NCI-H1694 treated with DMSO at 0.1 percent for 48 hours (cell line): ENCODE measurements at regions not wholly inside any gene's neighbourhood (a gene's known extent, or its start where the extent isn't known, plus 50 kb on each side); places are given as distances from the start of the nearest gene placed in this dataset.

ENCODE experiments used
- DNase-seq: peaks from one replicate; lab custom pipeline; 2025; lab: John Stamatoyannopoulos, UW

- DNase-seq, result no peak
These were observed 309.8 kb downstream of the IRX2 start for GRCh38 chr5:2441495-2442180.

- DNase-seq, result no peak
These were observed 311.9 kb downstream of the IRX2 start for GRCh38 chr5:2439608-2440007.

GRCh38 chr5:2433086-2433485, 318.4 kb downstream of the IRX2 start:
- DNase-seq, result no peak

GRCh38 chr5:2432076-2432920, 319.2 kb downstream of the IRX2 start:
- no peak for DNase-seq

GRCh38 chr5:2430606-2431005, 320.9 kb downstream of the IRX2 start:
- DNase-seq, result peak; percentile 98

GRCh38 chr5:2427983-2428382, 323.5 kb downstream of the IRX2 start:
- no peak for DNase-seq

- no peak for DNase-seq
These were observed 327.8 kb downstream of the IRX2 start for GRCh38 chr5:2423634-2424033.

GRCh38 chr5:2417301-2417700, 334.2 kb downstream of the IRX2 start:
- DNase-seq, result no peak

GRCh38 chr5:2415678-2416077, 335.8 kb downstream of the IRX2 start:
- no peak for DNase-seq

- DNase-seq, result no peak
These were observed 341.0 kb downstream of the IRX2 start for GRCh38 chr5:2410451-2410850.

- DNase-seq, result no peak
These were observed 348.2 kb downstream of the IRX2 start for GRCh38 chr5:2403296-2403695.

GRCh38 chr5:2399804-2400203, 351.7 kb downstream of the IRX2 start:
- no peak for DNase-seq

GRCh38 chr5:2399096-2399495, 352.4 kb downstream of the IRX2 start:
- DNase-seq, result no peak

GRCh38 chr5:2393556-2393955, 357.9 kb downstream of the IRX2 start:
- DNase-seq, result no peak

- no peak for DNase-seq
These were observed 359.9 kb downstream of the IRX2 start for GRCh38 chr5:2391566-2391965.

- no peak for DNase-seq
These were observed 360.5 kb downstream of the IRX2 start for GRCh38 chr5:2391021-2391420.

GRCh38 chr5:2388571-2388970, 362.9 kb downstream of the IRX2 start:
- DNase-seq, result no peak

GRCh38 chr5:2387634-2388325, 363.7 kb downstream of the IRX2 start:
- no peak for DNase-seq

- no peak for DNase-seq
These were observed 364.2 kb downstream of the IRX2 start for GRCh38 chr5:2387250-2387633.

- no peak for DNase-seq
These were observed 365.7 kb downstream of the IRX2 start for GRCh38 chr5:2385818-2386217.

GRCh38 chr5:2383698-2384065, 367.8 kb downstream of the IRX2 start:
- DNase-seq, result no peak

GRCh38 chr5:2382776-2383697, 368.4 kb downstream of the IRX2 start:
- DNase-seq, result no peak
